Mammary epithelial cell (primary cell): ENCODE measurements at regions not wholly inside any gene's neighbourhood (a gene's known extent, or its start where the extent isn't known, plus 50 kb on each side); places are given as distances from the start of the nearest gene placed in this dataset.

Experiments used
- EZH2 ChIP-seq: IDR thresholded peaks from 2 replicates; pipeline ENCODE4 v1.6.1; 2012; ENCODE audit warnings: low read length, inconsistent platforms, borderline replicate concordance
- TF ChIP-seq, protein P1 (sequence below), 2 donors: IDR thresholded peaks in 1 of 2; conservative IDR thresholded peaks in 1 of 2; 2 replicates each; pipeline ENCODE4 v1.5.1; 2011 to 2012; ENCODE audit warnings: inconsistent platforms in 2 of 2, low read length in 2 of 2, mild to moderate bottlenecking in 2 of 2, control low read depth in 1 of 2, low read depth in 1 of 2; ENCODE audit not compliant: insufficient read depth in 1 of 2; ENCODE audit errors: extremely low read depth in 1 of 2

DNA sequence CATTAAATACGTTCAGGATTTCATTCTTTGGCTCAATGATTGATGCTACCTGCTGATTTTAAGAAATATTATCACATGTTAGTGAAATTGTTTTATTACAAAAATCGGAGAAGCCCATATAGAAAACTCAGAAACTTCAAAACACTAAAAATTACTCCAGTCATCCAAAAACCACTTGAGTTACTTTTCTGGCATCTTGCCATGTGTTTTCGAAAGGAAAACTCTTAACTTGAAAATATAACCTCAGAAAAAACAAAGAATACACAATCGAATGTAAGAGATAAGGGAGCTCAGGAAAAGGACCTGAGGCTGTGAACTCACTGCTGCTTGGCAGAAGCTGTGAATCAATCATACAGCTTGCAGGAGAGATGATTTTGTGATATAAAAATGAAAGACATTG, 151.3 kb upstream of the SLITRK3 start:
- TF ChIP-seq, protein P1, sequence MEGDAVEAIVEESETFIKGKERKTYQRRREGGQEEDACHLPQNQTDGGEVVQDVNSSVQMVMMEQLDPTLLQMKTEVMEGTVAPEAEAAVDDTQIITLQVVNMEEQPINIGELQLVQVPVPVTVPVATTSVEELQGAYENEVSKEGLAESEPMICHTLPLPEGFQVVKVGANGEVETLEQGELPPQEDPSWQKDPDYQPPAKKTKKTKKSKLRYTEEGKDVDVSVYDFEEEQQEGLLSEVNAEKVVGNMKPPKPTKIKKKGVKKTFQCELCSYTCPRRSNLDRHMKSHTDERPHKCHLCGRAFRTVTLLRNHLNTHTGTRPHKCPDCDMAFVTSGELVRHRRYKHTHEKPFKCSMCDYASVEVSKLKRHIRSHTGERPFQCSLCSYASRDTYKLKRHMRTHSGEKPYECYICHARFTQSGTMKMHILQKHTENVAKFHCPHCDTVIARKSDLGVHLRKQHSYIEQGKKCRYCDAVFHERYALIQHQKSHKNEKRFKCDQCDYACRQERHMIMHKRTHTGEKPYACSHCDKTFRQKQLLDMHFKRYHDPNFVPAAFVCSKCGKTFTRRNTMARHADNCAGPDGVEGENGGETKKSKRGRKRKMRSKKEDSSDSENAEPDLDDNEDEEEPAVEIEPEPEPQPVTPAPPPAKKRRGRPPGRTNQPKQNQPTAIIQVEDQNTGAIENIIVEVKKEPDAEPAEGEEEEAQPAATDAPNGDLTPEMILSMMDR (conservative IDR thresholded peaks at IDR 0.05 in 1 of 2, IDR thresholded peaks at IDR 0.05 in 1 of 2; ENCODE audit: extremely low read depth in 1 of 2, insufficient read depth in 1 of 2, low read depth in 1 of 2, low read length in 2 of 2), result no peak
- TF ChIP-seq EZH2, result no peak
